ENCODE measurements at regions not wholly inside any gene's neighbourhood (a gene's known extent, or its start where the extent isn't known, plus 50 kb on each side); places are given as distances from the start of the nearest gene placed in this dataset.

DNA sequence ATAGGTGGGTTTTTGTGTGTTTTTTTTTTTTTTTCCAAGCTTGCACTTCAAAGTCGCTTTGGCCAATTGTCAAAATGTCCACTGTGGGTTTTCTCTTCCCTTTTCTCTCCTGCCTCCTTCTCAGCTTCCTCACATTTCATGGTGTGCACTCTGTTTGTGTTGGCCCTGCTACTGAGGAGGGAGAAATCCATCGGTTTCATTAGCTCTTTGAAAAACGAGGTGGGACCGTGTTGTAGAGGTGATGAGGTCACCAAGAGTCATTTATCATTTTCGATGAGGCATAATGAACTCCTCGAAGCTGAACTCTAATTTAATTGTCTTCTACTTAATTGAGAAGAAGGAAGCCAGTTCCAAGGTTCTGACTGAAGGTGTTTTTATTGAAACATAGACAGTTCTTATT is 174.4 kb upstream of the TOX3 start:
- no peak for TF ChIP-seq SP1 (IDR thresholded peaks at IDR 0.05)
- TF ChIP-seq CTBP1 (IDR thresholded peaks at IDR 0.05; ENCODE audit: borderline replicate concordance): no peak
- TF ChIP-seq TARDBP (IDR thresholded peaks at IDR 0.05): no peak
- TF ChIP-seq L3MBTL2 (conservative IDR thresholded peaks at IDR 0.05): no peak

Measured in HEK293T (cell line).